ENCODE measurements at regions not wholly inside any gene's neighbourhood (a gene's known extent, or its start where the extent isn't known, plus 50 kb on each side); places are given as distances from the start of the nearest gene placed in this dataset.
"Not testable (repeated sequence)": the region's sequence is repeated elsewhere in the genome, so short reads cannot be mapped to it uniquely, and the experiment has no call there.

DNA sequence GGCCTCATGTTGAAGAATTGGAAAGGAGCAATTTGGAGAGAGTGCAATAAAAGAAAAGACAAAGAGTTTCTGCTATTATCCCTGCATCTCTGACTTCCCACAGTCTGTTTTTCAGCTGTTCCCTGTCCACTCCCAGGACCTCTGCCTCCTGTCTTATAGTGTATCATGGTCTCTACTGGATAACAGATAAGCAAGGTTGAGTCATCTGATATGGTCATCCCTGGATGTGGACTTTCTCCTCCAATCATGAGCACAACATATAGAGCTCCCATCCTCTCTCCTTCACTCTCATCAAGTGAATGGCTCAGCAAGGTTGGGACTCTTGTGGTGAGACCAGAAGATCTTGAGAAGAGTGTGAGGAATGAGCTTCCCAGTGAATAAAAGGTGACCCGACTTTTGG is 123.1 kb downstream of the PLCE1 start:
- peaks cover 3% of the 10 kb centered on the region for H3K27me3 Mint-ChIP-seq (ENCODE audit: low read depth)
- H3K9me3 Mint-ChIP-seq, result peaks cover 4% of the 10 kb centered on the region
- H3K36me3 Mint-ChIP-seq (ENCODE audit: low read depth), result peaks cover 1% of the 10 kb centered on the region
- no peak overlapping the region for H3K27ac Mint-ChIP-seq
- no peak for DNase-seq
- H3K4me1 Mint-ChIP-seq (ENCODE audit: low read depth), result no peaks in the 10 kb centered on the region
- no peak overlapping the region for H3K4me3 Mint-ChIP-seq
- CTCF ChIA-PET, result no interaction called here
- intact Hi-C loops (cut with micrococcal nuclease), result no loop called here

DNA sequence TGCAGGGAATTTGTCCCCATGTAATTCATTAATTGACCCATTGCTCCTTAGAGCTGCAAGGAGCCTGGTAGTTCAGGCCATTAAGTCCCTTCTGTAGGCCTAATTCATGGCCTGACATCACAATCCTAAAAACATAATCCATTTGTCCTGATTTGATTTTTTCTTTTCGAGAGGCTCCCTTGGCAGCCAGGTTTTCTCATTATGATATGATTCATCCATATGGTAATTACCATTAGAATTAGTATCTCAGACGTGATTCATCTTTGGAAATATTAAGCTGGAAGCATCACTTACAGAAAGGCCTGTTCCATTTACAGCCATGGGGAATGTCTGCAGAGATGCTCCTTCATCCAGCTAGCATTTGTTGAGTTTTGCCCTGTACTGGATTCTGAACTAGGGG is 128.5 kb downstream of the PLCE1 start:
- H3K4me3 Mint-ChIP-seq, result no peak overlapping the region
- CTCF ChIA-PET, result no interaction called here
- no peak for DNase-seq
- H3K9me3 Mint-ChIP-seq, result peaks cover 2% of the 10 kb centered on the region
- intact Hi-C loops (cut with micrococcal nuclease), result no loop called here
- H3K4me1 Mint-ChIP-seq (ENCODE audit: low read depth), result no peaks in the 10 kb centered on the region
- no peak overlapping the region for H3K27ac Mint-ChIP-seq
- H3K27me3 Mint-ChIP-seq (ENCODE audit: low read depth), result no peaks in the 10 kb centered on the region
- H3K36me3 Mint-ChIP-seq (ENCODE audit: low read depth), result peaks cover 1% of the 10 kb centered on the region

DNA sequence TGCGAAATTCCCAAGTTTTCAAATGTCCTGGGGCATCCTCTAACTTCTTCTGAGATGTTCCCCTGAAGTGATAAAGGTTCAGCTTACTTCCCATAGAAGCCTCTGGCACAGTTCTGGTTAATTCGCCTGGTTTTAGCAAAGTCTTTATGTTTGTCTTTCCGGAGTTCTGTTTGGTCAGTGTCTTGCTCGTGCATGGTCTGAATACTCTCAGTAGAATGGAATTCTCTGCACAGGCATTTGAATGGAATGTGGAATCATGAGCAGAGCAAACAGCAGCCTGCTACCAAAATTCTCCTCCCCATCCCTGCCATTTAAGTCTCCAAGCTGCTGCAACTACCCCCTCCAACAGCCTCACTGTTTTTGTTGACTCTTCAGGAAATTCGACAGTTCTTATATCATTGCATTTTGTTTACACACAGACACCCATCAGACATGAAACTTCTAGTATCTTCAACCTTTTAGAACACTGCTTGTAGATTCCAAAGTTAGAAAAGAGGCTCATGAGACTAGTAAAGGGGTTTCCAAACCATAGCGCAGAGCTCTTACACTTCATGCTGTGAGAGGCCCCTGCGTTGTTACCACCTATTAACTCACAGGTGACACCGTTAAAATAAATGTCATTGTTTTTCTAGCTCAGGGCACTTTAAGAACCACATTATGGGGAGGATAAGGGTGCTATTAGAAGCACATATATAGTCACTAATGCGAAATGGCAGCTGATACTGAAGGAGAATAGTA is 129.7 kb downstream of the PLCE1 start:
- no peak for DNase-seq
- Mint-ChIP-seq H3K4me1 (ENCODE audit: low read depth) (no peaks in the 10 kb centered on the region), H3K9me3 (peaks cover 2% of the 10 kb centered on the region), H3K36me3 (ENCODE audit: low read depth) (peaks cover 1% of the 10 kb centered on the region), H3K4me3 (no peak overlapping the region), H3K27me3 (ENCODE audit: low read depth) (no peaks in the 10 kb centered on the region), H3K27ac (no peak overlapping the region)
- CTCF ChIA-PET, result no interaction called here
- intact Hi-C loops (cut with micrococcal nuclease), result no loop called here

DNA sequence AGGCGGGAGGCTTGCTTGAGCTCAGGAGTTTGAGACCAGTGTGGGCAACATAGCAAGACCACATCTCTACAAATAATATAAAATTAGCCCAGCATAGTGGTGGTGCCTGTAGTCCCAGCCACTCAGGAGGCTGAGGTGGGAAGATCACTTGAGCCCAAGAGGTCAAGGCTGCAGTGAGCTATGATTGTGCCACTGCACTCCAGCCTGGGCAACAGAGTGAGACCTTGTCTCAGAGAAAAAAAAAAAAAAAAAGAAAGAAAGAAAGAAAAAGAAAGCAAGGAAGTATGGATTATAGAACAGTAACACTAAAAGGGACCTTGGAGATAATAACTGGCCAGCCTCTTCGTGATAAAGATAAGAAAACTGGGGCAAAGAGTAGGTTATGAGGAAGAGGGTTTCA is 130.4 kb downstream of the PLCE1 start:
- intact Hi-C loops (cut with micrococcal nuclease); H3K4me3 Mint-ChIP-seq; CTCF ChIA-PET; H3K36me3 Mint-ChIP-seq (ENCODE audit: low read depth); DNase-seq; H3K4me1 Mint-ChIP-seq (ENCODE audit: low read depth); H3K27ac Mint-ChIP-seq; H3K9me3 Mint-ChIP-seq; H3K27me3 Mint-ChIP-seq (ENCODE audit: low read depth): not testable (repeated sequence)

DNA sequence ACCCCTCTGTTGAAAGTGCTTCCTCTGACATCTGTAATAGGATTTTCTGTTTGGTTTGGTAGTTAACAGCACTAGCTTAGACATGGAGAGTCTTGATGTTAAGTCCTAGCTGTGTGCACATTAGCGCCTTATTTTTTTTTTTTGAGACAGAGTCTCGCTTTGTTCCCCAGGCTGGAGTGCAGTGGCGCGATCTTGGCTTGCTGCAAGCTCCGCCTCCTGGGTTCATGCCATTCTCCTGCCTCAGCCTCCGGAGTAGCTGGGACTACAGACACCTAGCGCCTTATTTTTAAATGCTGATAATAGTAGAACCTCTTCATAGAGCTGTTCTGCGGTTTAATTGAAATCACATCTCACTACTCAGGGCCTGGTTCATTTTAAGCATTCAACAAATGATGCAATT is 131.5 kb downstream of the PLCE1 start:
- CTCF ChIA-PET; intact Hi-C loops (cut with micrococcal nuclease); H3K4me1 Mint-ChIP-seq (ENCODE audit: low read depth); H3K4me3 Mint-ChIP-seq; H3K27ac Mint-ChIP-seq; DNase-seq; H3K36me3 Mint-ChIP-seq (ENCODE audit: low read depth); H3K27me3 Mint-ChIP-seq (ENCODE audit: low read depth); H3K9me3 Mint-ChIP-seq: not testable (repeated sequence)

DNA sequence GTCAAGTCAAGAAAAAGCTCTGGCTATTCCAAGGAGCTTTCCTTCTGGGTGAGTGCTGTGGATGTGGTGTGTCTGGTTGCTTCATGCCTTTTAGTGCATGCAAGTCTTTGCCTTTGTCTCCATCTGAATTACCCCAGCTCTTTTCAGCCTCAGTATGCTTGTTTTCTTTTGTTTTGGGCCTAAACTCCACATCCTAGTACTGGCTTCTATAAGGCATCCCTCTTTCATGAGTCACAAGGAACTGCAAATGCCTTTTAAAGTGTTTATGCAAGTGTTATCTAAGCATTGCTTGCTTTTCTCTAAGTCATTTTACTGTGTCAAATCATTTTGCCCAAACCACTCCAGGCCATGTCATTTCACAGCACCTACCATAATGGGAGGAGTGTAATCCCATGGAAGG is 132.1 kb downstream of the PLCE1 start:
- Mint-ChIP-seq H3K4me1 (ENCODE audit: low read depth) (no peaks in the 10 kb centered on the region), H3K9me3 (no peaks in the 10 kb centered on the region), H3K27ac (no peak overlapping the region), H3K27me3 (ENCODE audit: low read depth) (no peaks in the 10 kb centered on the region), H3K36me3 (ENCODE audit: low read depth) (no peaks in the 10 kb centered on the region), H3K4me3 (no peak overlapping the region)
- no peak for DNase-seq
- CTCF ChIA-PET, result interaction anchor here (0.7 kb wide), 1 partner anchor 41 kb away, joined by 3 read pairs; no protein-coding TSS in a partner anchor
- intact Hi-C loops (cut with micrococcal nuclease), result no loop called here

DNA sequence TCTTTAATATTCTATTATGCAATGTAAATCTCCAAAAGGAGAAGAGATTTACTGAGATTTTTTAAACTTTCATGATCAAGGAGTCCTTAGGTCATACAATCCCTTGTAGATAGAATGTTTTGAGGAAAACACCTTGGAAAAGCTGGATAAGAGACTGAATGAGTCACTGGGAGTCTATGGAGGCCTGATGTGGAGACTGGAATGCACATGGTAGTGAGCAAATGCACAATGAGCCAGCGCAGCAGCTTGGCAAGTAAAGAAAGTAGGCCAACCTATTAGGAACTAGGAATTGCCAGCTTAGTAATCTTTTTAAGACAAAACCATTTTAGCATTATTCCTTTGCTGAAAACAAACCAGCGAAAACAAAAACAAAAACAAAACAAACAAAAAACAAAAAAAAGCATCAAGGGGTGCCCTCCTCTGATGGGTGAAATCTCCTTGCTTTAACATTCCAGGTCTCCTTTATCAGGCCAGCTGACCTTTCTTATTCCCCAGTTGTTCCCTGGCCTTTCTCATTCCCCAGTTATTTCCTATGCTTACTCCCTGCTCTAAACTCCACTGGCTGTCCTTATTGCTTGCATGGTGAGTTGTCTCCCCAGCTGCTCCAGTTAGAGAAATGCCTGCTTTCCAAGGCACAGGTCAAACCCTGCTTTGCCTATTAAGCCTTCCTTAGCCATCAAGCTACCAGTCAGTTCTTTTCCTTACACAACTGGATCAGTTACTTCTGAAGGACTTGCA is 135.8 kb downstream of the PLCE1 start:
- no peaks in the 10 kb centered on the region for H3K9me3 Mint-ChIP-seq
- H3K4me3 Mint-ChIP-seq, result no peak overlapping the region
- H3K4me1 Mint-ChIP-seq (ENCODE audit: low read depth), result no peaks in the 10 kb centered on the region
- no peak for DNase-seq
- intact Hi-C loops (cut with micrococcal nuclease), result no loop called here
- CTCF ChIA-PET, result interaction anchor here (0.6 kb wide), 1 partner anchor 911 kb away, joined by 3 read pairs; no protein-coding TSS in a partner anchor
- H3K27ac Mint-ChIP-seq, result no peak overlapping the region
- no peaks in the 10 kb centered on the region for H3K36me3 Mint-ChIP-seq (ENCODE audit: low read depth)
- no peaks in the 10 kb centered on the region for H3K27me3 Mint-ChIP-seq (ENCODE audit: low read depth)

DNA sequence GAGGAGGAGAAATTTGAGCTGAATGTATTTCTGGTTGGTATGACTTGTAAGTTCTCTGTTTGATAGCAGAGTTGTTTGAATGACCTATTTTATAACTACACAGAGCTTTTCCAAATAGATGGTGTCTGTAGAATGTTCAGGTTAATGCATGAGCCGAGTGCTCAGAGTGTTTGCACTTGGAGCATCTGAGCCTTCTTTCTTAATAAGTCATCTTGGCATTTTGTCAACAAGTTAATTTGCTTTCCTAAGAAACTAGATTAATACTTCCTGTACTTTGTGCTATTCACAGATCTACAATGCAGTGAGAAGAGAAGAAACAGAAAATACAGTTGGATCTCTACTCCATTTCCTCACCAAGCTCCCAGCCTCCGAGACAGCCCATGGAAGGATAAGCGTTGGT is 138.2 kb downstream of the PLCE1 start:
- H3K27ac Mint-ChIP-seq, result no peak overlapping the region
- H3K36me3 Mint-ChIP-seq (ENCODE audit: low read depth), result no peaks in the 10 kb centered on the region
- CTCF ChIA-PET, result no interaction called here
- H3K4me1 Mint-ChIP-seq (ENCODE audit: low read depth), result no peaks in the 10 kb centered on the region
- peaks cover 8% of the 10 kb centered on the region for H3K27me3 Mint-ChIP-seq (ENCODE audit: low read depth)
- H3K4me3 Mint-ChIP-seq, result no peak overlapping the region
- H3K9me3 Mint-ChIP-seq, result no peaks in the 10 kb centered on the region
- intact Hi-C loops (cut with micrococcal nuclease), result no loop called here
- no peak for DNase-seq

DNA sequence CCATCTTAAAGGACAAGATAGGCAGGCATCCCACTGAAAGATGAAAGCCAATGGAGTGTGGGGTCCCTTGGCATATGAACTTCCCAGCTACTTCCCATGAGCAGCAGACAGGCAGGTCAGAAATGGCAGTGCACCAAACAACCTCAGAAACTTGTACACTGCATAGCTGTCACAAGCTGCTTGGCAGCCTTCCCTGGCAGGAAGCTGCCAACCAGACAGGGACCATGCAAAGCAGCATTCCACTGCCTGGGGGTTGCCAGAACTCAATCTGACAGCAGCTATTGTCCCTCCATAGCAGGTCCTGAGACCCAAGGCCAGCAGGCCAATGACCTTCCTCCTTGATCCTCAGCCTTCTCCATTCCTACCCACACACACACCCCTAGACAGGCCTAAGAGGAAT is 139.5 kb downstream of the PLCE1 start:
- no peaks in the 10 kb centered on the region for H3K9me3 Mint-ChIP-seq
- CTCF ChIA-PET, result no interaction called here
- H3K27me3 Mint-ChIP-seq (ENCODE audit: low read depth), result peaks cover 8% of the 10 kb centered on the region
- intact Hi-C loops (cut with micrococcal nuclease), result no loop called here
- H3K36me3 Mint-ChIP-seq (ENCODE audit: low read depth), result no peaks in the 10 kb centered on the region
- H3K4me3 Mint-ChIP-seq, result no peak overlapping the region
- H3K4me1 Mint-ChIP-seq (ENCODE audit: low read depth), result no peaks in the 10 kb centered on the region
- H3K27ac Mint-ChIP-seq, result no peak overlapping the region
- no peak for DNase-seq

DNA sequence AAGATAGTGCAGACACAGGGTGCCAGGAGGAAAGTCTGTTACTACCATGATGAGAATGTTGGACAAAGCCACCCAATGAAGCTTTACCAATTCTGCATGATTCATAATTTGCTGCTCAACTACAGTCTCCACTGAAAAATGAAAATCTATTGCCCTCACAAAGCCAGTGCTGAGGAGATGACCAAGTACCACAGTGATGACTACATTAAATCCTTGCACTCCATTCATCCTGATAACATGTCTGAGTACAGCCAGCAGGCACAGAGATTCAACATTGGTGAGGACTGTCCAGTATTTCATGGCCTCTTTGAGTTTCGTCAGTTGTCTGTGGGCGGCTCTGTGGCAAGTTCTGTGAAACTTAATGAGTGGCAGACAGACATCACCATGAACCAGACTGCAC is 144.0 kb downstream of the PLCE1 start:
- CTCF ChIA-PET, result no interaction called here
- no peak overlapping the region for H3K27ac Mint-ChIP-seq
- H3K27me3 Mint-ChIP-seq (ENCODE audit: low read depth), result peaks cover 8% of the 10 kb centered on the region
- intact Hi-C loops (cut with micrococcal nuclease), result no loop called here
- no peak overlapping the region for H3K4me3 Mint-ChIP-seq
- DNase-seq, result no peak
- no peaks in the 10 kb centered on the region for H3K36me3 Mint-ChIP-seq (ENCODE audit: low read depth)
- H3K9me3 Mint-ChIP-seq, result no peaks in the 10 kb centered on the region
- H3K4me1 Mint-ChIP-seq (ENCODE audit: low read depth), result no peaks in the 10 kb centered on the region

DNA sequence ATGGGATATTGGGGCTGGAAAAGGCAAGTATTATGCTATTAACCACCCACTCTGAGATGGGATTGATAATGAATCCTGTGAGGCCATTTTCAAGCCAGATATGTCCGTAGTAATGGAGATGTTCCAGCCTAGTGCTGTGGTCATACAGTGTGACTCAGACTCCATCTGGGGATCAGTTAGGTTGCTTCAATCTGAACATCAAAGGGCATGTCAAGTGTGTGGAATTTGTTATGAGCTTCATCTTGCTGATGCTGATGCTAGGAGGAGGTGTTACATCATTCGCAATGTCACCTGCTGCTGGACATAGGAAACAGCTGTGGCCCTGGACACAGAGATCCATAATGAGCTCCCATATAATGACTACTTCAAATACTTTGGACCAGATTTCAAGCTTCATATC is 144.7 kb downstream of the PLCE1 start:
- no peaks in the 10 kb centered on the region for H3K9me3 Mint-ChIP-seq
- H3K36me3 Mint-ChIP-seq (ENCODE audit: low read depth), result no peaks in the 10 kb centered on the region
- DNase-seq, result no peak
- peaks cover 8% of the 10 kb centered on the region for H3K27me3 Mint-ChIP-seq (ENCODE audit: low read depth)
- H3K4me1 Mint-ChIP-seq (ENCODE audit: low read depth), result no peaks in the 10 kb centered on the region
- H3K27ac Mint-ChIP-seq, result no peak overlapping the region
- H3K4me3 Mint-ChIP-seq, result no peak overlapping the region
- CTCF ChIA-PET, result no interaction called here
- intact Hi-C loops (cut with micrococcal nuclease), result no loop called here

DNA sequence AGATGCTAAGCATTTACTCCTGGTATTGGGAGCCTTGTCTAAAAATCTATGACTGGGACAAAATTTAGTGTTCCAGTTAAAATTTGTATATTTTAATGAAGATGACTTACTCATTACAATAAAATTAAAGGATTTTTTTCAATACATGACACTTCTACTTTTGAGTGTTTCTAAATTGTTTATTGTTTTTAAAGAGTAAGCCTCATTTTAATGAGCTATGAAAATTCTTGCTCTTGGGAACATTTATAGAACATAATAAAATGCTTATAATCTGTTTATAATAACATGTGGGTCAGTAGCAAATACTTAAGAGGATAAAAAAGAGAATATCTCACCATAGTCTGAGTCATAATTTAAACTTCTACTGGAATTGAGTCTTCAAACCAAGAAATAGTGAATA is 149.5 kb downstream of the PLCE1 start:
- no peaks in the 10 kb centered on the region for H3K4me1 Mint-ChIP-seq (ENCODE audit: low read depth)
- H3K36me3 Mint-ChIP-seq (ENCODE audit: low read depth), result no peaks in the 10 kb centered on the region
- CTCF ChIA-PET, result no interaction called here
- H3K9me3 Mint-ChIP-seq, result no peaks in the 10 kb centered on the region
- intact Hi-C loops (cut with micrococcal nuclease), result no loop called here
- H3K27me3 Mint-ChIP-seq (ENCODE audit: low read depth), result peaks cover 2% of the 10 kb centered on the region
- no peak for DNase-seq
- H3K4me3 Mint-ChIP-seq, result no peak overlapping the region
- no peak overlapping the region for H3K27ac Mint-ChIP-seq

DNA sequence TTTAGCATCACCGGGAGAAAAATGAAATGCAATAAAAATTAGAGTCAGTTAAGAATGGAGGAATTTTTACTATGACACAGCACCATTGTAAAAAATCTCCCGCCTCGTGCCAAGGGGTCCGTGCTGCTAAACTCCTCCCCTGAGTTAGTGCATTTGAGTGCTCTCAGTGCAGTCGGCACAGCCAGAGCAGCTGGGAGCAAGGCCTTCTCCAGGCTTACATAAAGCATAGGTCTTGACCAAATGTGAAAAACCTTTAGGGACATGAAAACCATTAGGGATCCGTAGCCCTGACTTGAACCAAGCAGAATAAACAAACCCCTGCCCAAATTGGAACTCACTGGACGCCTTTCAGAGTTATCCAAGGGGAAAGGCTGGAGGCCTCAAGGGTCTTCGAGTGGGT is 152.6 kb downstream of the PLCE1 start:
- no peaks in the 10 kb centered on the region for H3K4me1 Mint-ChIP-seq (ENCODE audit: low read depth)
- intact Hi-C loops (cut with micrococcal nuclease), result no loop called here
- no peaks in the 10 kb centered on the region for H3K36me3 Mint-ChIP-seq (ENCODE audit: low read depth)
- H3K9me3 Mint-ChIP-seq, result no peaks in the 10 kb centered on the region
- H3K27ac Mint-ChIP-seq, result no peak overlapping the region
- CTCF ChIA-PET, result no interaction called here
- H3K27me3 Mint-ChIP-seq (ENCODE audit: low read depth), result peaks cover 5% of the 10 kb centered on the region
- DNase-seq, result no peak
- no peak overlapping the region for H3K4me3 Mint-ChIP-seq
